GM10266 (cell line): ENCODE measurements at regions not wholly inside any gene's neighbourhood (a gene's known extent, or its start where the extent isn't known, plus 50 kb on each side); places are given as distances from the start of the nearest gene placed in this dataset.

ENCODE experiments used
- DNase-seq: peaks from one replicate; pipeline ENCODE4 v3.0.0; 2012; ENCODE audit errors: extremely low spot score
- CTCF ChIP-seq: IDR thresholded peaks from 2 replicates; pipeline ENCODE4 v1.5.1; 2012; ENCODE audit warnings: mild to moderate bottlenecking, low read depth; ENCODE audit not compliant: control insufficient read depth, insufficient read depth; ENCODE audit errors: missing control alignments

- no peak for TF ChIP-seq CTCF
- DNase-seq: no peak
Measured at GRCh38 chr2:2932189-2932588, 445.4 kb downstream of the EIPR1 start.

- no peak for TF ChIP-seq CTCF
- no peak for DNase-seq
Measured at GRCh38 chr2:2931318-2932075, 446.1 kb downstream of the EIPR1 start.

GRCh38 chr2:2930841-2931240 is 446.8 kb downstream of the EIPR1 start:
- TF ChIP-seq CTCF: no peak
- no peak for DNase-seq

GRCh38 chr2:2926858-2927175 is 450.8 kb downstream of the EIPR1 start:
- TF ChIP-seq CTCF: no peak
- no peak for DNase-seq

- no peak for DNase-seq
Measured at GRCh38 chr2:2926009-2926857, 451.4 kb downstream of the EIPR1 start.

GRCh38 chr2:2922156-2922555 is 455.5 kb downstream of the EIPR1 start:
- TF ChIP-seq CTCF: no peak
- no peak for DNase-seq

More at GRCh38 chr2:2926009-2926857, 451.4 kb downstream of the EIPR1 start:
- TF ChIP-seq CTCF: no peak
